8988T (cell line): ENCODE measurements at regions not wholly inside any gene's neighbourhood (a gene's known extent, or its start where the extent isn't known, plus 50 kb on each side); places are given as distances from the start of the nearest gene placed in this dataset.
"Not testable (repeated sequence)": the region's sequence is repeated elsewhere in the genome, so short reads cannot be mapped to it uniquely, and the experiment has no call there.

ENCODE experiments used
- DNase-seq: peaks from one replicate; pipeline ENCODE4 v3.0.0; 2011

DNA sequence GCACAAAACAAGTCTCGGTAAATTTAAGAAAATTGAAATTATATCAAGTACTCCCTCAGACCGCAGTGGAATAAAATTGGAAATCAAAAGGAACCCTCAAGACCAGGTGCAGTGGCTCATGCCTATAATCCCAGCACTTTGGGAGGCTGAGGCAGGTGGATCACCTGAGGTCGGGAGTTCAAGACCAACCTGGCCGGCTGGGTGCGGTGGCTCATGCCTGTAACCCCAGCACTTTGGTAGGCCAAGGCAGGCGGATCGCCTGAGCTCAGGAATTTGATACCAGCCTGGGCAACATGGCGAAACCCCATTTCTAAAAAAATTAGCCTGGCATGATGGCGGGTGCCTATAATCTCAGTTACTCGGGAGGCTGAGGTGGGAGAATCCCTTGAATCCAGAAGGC is 135.7 kb upstream of the RAG2 start:
- DNase-seq = not testable (repeated sequence)

DNA sequence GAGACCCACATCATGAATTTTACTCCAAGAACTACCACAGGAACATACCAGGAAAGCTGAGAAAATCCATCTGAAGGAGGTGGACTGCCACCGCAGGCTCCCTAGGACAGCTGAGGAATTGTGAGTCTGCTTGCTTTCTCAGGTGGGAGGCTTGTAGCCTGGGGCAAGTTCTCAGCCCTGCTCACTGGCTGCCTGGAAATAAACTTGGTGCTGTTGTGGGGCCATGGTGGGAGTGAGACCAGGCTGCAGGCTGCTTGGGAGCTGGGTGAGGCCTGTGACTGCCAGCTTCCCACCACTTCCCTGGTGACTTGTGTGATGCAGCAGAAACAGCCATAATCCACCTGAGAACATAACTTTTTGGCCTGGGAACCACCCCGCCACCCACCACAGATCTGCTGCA is 132.7 kb upstream of the RAG2 start:
- DNase-seq = no peak

DNA sequence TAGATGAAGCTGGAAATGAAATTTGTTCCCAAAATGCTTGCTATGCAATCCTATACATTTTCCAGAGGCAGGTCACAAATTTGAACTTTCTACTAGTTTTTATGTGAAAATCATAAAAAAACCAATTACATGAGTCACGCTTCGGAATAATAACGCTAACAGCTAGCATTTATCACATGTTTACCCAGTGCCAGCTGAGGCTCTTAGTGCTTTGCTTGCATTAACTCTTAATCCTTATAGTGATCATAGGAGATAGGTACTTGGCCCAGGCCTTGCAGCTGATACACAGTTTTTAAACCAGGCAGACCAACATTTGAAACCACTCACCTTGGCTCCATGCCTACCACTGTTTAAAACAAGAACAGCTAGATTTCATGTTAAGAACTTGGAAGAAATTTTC is 131.8 kb upstream of the RAG2 start:
- DNase-seq = no peak

DNA sequence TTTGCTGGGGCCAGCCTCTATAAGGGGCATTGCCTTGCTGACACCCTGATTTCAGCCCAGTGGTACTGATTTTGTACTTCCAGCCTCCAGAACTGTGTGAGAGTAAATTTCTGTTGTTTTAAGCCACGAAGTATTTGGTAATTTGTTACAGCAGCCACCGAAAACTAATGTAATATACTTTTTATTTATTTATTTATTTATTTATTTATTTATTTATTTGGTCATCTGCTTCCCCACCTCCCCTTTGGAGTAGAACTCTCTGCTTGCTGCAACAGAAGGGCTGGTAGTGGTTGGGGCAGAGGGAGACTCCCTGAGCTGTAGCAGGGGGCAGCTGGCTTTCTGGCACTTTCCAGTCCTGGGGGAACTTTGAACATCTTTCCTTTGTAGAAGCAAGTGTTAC is 128.4 kb upstream of the RAG2 start:
- no peak for DNase-seq

DNA sequence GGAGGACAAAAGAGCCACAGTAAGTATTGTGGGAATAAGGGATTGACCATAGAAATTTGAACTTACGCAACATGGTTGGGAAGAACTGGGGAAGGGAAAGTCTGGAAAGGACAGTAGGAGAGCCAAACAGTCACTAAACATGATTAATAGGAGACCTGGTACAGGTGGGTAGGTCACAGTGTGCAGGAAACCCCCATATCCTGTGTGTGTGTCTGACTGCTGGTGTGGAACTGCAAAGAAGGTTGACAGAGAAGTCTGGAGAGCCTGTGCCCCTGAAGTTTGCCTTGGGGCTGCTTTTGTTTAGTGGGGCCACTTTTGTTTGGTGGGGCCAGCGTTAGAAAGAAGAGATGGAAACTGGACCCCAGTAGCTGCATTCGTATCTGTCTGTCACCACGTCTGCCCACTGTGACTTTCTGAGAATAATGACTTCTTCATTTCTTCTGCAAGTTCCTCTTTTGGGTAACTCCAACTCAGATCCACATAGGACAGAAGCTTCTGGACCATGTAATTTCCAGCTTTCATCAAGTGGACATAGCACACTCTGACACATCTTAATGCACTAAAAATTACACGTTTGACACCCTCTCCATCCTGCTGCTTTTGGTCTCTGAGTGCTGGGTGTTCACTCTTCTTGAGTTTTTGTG is 126.8 kb upstream of the RAG2 start:
- DNase-seq = no peak

DNA sequence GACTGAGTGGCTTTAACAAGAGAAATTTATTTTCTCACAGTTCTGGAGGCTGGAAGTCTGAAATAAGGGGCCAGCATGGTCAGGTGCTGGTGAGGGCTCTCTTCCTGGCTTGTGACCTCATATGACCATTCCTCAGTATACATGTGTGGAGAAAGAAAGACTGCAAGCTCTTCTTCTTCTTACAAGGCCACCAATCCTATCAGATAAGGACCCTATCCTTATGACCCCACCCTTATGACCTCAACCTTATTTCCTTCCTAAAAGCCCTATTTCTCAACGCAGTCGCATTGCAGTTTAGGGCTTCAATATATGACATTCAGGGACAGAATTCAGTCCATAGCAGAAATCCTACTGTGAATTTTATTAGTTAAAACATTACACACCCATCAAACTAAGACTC is 124.4 kb upstream of the RAG2 start:
- no peak for DNase-seq

DNA sequence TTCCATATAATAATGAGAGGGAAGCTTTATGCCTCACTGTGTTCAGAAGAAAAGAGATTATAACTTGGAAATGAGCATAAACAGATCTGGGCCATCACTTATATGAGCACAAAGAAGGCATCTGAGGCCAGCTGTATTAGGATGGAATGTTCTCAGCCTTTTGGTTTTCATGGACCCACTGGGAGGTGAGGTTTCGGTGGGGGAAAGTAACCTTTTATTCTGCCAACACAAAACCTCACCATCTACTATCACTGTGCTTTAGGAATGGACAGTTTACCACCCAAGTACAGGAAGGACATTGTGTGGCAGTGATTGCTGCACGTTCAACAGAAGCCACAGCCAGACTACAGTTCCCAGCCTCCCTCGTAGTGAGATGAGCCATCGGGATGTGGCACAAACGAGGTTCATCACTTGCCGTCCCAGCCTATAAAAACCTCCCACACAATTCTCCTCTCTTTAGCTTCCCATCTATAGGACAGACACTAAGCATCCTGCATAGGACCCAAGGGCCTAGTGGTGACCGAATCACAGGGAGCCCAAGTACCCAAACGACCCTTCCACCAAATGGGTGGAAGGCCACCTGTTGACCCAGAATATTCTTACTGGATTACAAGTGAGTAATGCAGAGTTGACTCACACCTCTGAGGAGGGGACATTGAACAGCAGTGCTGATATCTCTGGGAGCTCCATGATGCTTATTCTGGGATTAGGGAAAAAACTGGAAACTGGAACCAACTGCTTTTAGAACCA is 121.5 kb upstream of the RAG2 start:
- no peak for DNase-seq

DNA sequence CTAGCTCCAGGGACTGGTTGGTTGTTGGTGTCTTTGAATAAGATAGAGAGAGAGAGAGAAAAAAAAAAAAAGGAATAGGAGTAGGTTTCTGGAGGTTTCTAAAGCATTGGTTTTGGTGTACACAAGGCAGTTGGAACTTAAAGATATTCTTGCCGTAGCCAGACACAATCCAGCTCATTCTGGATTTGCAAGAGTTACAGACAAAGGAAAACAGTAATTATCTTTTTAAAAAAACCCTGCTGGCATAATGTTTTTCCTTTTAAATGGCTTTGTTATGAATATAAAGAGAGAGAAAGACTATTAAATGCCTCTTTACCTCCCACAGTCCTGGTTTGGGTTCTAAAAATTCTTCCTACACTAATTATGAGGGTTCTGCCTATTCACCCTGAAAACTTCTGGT is 120.4 kb upstream of the RAG2 start:
- DNase-seq = no peak

DNA sequence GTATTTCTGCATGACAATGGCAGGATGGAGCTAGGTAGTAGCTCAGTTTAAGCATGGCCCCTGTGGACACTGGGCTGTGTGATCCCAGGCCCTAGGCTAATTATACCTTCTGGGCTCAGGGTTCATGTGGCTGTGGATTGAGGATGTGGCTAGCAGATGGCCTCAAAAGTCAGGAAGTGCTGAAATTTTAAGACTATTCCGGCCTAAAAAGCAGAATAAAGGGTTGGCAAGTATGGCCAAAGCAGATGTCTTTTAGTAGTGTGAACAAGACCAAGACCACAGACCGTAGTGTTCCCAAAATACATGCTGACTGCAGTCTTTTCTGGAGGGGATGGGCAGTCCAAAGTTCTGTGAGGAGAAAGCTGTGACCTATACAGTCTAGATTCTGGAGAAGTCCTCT is 115.7 kb upstream of the RAG2 start:
- DNase-seq = no peak

DNA sequence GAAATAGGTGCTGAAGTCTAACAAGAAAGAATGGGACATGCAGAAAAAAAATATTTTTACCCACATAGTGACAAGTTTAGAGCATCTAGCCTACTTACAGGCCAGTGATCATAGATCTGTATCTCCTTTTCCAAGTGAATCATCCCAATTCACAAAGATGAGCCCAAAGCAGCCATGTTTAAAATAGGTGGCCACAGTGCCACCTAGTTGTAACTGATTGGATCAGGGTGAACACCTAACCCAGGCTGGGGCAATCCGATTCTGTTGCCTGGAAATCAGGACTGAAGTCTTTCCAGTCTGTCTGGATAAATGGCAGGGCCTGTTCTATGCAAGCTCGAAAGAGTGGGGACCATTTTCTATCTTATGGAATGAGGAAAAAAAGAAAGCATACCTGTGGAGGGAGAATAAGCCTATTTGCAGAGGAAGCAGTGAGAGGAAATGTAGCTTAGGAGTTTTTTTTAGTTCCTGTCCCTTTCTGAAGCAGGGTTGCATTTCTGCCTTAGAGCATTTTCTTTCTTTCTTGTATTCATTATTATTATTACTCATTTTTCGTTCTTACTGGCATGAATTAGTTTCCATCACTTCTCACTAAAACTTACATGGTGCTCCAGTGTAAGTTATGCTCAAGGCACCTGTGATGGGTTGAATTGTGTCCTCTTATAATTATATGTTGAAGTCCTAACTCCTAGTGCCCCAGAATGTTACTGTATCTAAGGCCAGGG is 113.2 kb upstream of the RAG2 start:
- DNase-seq = no peak
